ENCODE measurements at regions not wholly inside any gene's neighbourhood (a gene's known extent, or its start where the extent isn't known, plus 50 kb on each side); places are given as distances from the start of the nearest gene placed in this dataset.

- TF ChIP-seq ZNF580 (tag by site-specific recombination; IDR thresholded peaks at IDR 0.05), result no peak
- TF ChIP-seq ZSCAN16 (tag by site-specific recombination; IDR thresholded peaks at IDR 0.05), result no peak
- no peak for TF ChIP-seq ZNF747 (tag by site-specific recombination; IDR thresholded peaks at IDR 0.05)
- no peak for TF ChIP-seq YY2 (tag by site-specific recombination; IDR thresholded peaks at IDR 0.05)
Measured at GRCh38 chrX:6980981-6981380, 166.5 kb upstream of the STS start.
